NCI-H2196 treated with DMSO at 0.1 percent for 48 hours (cell line): ENCODE measurements at regions not wholly inside any gene's neighbourhood (a gene's known extent, or its start where the extent isn't known, plus 50 kb on each side); places are given as distances from the start of the nearest gene placed in this dataset.
"Not testable (repeated sequence)": the region's sequence is repeated elsewhere in the genome, so short reads cannot be mapped to it uniquely, and the experiment has no call there.

Experiments used
- DNase-seq: peaks from one replicate; lab custom pipeline; 2025; ENCODE audit not compliant: unreplicated experiment; lab: John Stamatoyannopoulos, UW

DNA sequence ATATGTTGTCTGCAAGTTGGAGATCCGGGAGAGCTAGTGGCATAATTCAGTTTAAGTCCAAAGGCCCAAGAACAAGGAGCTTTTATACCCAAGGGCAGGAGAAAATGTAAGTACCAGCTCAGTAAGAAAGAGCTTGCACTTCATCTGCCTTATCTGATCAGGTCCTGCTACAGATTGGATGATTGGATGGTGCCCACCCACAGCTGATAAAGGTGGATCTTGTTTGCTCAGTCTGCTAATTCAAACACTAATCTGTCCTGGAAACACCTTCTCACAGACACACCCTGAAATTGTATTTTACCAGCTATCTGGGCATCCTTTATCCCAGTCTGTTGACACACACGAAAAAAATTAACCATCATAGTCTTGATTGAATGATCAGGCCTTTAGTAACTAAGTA, 230.7 kb upstream of the SLC16A7 start:
- no peak for DNase-seq

- no peak for DNase-seq
Observed at GRCh38 chr12:59357811-59358210, 238.0 kb upstream of the SLC16A7 start.

- DNase-seq = not testable (repeated sequence)
Observed at GRCh38 chr12:59346248-59346647, 249.6 kb upstream of the SLC16A7 start.

GRCh38 chr12:59345406-59345805, 250.4 kb upstream of the SLC16A7 start:
- no peak for DNase-seq

DNA sequence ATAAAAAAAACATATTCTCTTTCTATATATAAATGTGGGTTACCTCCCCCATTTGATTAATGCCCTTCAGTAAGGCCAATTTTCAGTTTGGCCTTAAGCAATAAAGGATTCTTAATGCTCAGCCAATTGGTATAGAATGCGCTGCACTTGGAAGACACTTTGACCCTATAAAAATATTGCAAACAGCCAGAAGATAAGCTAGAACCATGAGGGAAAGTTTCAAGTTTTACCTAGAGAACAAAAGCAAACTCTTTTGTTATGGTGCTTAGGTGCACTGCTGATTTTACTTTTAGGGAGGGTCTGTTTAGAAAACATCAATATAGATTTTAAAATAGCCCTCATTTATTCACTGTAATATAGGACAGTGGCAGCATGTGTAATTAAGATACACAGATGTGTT, 251.6 kb upstream of the SLC16A7 start:
- no peak for DNase-seq

DNA sequence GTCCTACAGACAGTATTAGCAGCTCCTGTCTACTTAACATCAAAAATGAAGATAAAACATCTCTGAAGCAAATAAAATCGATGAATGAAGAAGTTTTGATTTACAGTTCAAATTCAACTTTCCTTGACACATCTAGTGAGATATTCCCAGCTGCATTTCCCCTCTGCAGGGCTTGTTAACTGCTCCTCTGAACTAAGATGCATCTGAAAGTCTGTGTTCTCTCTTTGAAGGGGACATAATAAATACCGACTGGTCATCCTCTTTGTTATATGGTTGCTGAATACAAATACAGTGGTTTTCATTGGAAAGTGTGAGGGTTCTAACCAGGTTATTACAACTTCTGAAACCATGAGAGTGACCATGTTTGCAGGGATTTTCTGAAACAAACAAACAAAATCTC, 266.4 kb upstream of the SLC16A7 start:
- no peak for DNase-seq

GRCh38 chr12:59328395-59329075, 267.3 kb upstream of the SLC16A7 start:
- not testable (repeated sequence) for DNase-seq

- DNase-seq = not testable (repeated sequence)
Observed at GRCh38 chr12:59326457-59326856, 269.4 kb upstream of the SLC16A7 start.

DNA sequence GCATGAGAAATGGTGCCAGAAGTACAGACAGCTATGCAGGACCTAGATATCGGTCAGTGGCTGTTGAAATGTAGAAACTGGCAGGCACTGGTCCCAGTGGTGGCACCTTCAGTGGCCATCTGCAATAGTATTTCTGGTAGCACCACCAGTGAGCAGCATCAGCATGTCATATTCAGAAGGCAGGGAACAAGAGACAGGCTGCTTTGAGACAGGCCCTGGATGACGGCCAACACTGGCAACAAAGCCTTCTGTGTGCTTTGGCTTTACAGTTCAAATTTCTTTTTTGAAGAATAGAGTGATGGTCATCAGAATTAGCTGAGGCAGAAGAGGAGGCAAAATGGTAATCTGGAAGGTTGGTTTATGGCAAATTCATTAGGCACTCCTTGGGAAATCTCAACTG, 273.4 kb upstream of the SLC16A7 start:
- DNase-seq = no peak

- DNase-seq = no peak
Observed at GRCh38 chr12:59321278-59321677, 274.6 kb upstream of the SLC16A7 start.

- DNase-seq = no peak
Observed at GRCh38 chr12:59320112-59320511, 275.7 kb upstream of the SLC16A7 start.

- DNase-seq = no peak
Observed at GRCh38 chr12:59318940-59319339, 276.9 kb upstream of the SLC16A7 start.

DNA sequence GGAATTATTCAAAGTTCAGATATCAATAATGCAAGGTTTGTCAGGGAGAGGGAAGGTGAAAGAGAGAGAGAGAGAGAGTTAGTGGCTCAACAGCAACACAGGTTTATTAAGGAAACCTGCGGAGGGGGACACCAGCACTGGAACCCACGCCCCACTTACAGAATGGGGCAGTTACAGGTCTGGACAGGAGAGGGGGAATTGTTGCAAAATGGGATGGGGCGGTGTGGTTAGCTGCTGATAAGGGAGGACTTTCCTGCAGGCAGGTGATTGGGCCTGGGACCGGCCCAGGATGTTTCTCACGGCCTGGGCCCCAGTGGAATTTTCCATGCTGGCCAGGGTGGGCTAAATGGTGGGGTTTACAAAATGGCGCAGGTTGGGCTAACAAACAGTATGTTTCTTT, 278.2 kb upstream of the SLC16A7 start:
- no peak for DNase-seq

DNA sequence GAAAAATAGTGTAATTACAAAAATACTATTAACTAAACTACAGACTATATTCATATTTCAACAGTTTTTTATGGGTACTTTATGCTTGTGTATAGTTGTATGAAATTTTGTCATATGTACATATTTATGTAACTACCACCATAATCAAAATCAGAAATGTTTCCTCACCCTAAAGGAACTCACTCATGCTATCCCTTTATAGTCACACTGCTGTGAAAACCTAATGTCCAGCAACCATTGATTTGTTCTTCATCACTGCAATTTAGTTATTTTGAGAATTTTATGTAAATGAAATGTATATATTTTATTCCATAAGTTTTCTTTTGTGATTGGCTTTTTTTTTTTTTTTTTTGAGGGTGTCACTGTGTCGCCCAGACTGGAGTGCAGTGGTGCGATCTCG, 278.9 kb upstream of the SLC16A7 start:
- DNase-seq = no peak

DNA sequence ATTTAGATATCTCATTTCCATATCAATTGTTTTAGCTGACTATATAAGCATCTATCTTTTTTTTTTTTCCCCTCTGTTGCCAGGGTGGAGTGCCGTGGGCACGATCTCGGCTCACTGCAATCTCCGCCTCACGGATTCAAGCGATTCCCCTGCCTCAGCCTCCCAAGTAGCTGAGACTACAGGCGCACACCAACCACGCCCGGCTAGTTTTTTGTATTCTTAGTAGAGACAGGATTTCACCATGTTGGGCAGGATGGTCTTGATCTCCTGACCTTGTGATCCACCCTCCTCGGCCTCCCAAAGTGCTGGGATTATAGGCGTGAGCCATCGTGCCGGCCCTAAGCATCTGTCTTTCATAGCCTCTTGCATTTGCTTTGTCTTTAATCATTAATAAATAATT, 279.5 kb upstream of the SLC16A7 start:
- DNase-seq = not testable (repeated sequence)

DNA sequence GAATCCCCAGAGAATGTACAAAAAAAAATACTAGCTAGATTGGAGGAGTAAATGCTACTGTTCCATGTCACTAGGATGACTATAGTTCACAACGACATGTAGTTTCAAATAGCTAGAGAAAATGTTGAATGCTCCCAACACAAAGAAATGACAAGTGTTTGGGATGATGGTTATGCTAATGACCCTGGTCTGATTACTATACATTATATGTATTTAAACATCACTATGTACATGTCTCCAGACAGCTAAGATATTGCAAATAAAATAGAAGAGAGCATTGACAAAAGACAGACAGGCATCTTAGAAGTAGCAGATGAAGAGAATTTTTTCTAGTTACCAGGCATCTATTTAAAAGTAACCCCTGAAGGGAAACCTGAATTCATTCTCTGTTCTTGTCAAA, 281.6 kb upstream of the SLC16A7 start:
- DNase-seq = no peak

GRCh38 chr12:59304077-59304721, 291.6 kb upstream of the SLC16A7 start:
- no peak for DNase-seq

- DNase-seq = no peak
Observed at GRCh38 chr12:59298296-59298695, 297.5 kb upstream of the SLC16A7 start.

GRCh38 chr12:59294221-59294620, 301.6 kb upstream of the SLC16A7 start:
- DNase-seq = no peak

- no peak for DNase-seq
Observed at GRCh38 chr12:59282999-59283398, 312.8 kb upstream of the SLC16A7 start.

- DNase-seq = not testable (repeated sequence)
Observed at GRCh38 chr12:59273561-59273960, 322.3 kb upstream of the SLC16A7 start.

DNA sequence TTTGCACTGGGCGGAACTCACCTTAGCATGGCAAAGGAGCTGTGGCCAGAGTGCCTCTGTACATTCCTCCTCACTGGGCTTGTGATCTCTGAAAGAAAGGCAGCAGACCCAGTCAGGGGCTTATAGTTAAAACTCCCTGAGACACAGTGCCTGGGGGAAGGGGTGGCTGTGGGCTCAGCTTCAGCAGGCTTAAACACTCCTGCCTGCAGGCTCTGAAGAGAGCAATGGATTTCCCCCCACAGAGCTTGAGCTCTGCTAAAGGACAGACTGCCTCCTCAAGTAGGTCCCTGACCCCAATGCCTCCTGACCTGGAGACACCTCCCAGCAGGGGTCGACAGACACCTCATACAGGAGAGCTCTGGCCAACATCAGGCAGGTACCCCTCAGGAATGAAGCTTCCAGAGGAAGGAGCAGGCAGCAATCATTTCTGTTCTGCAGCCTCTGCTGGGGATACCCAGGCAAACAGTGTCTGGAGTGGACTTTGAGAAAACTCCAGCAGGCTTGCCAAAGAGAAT, 327.5 kb upstream of the SLC16A7 start:
- no peak for DNase-seq

DNA sequence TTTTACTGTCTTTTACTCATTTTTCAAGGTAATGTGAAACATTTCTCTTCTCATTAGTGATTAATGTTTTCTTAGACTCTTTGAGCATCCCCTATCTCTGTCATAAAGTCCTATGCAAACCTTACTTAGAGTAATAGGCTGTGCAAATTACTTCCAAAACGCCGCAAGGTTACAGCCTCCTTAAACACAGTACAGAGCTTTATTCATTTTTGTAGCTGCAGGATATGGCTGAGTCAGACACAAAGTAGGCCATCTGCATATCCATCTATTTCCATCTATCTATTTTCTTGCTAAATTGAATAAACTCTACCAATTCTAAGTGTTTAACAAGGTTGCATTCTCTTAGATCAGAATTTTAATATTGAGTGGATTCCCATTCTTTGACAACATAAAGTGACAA, 335.6 kb upstream of the SLC16A7 start:
- DNase-seq = no peak
